ENCODE measurements at regions not wholly inside any gene's neighbourhood (a gene's known extent, or its start where the extent isn't known, plus 50 kb on each side); places are given as distances from the start of the nearest gene placed in this dataset.

DNA sequence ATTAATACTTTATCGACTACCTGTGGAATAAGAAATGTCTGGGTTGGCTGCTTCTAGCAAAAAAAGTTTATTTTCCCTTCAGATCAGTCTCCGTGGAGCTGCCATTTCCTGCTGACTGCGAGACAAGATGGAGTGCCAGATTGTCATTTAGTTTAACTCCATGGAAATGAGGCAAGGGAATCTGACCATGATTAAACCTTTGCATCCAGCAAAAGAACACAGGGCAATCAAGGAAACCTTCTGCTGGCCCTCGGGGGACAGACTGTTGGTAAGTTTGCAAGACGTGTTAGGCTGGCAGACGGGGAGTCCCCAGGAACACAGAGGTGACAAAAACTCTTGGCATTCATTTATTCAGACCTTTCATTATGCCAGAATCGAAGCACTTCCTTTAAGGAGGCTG lies 52.2 kb upstream of the SPACA1 start:
- H3K4me3 Mint-ChIP-seq = no peak overlapping the region
- no peaks in the 10 kb centered on the region for H3K4me1 Mint-ChIP-seq (ENCODE audit: low read depth)
- no peaks in the 10 kb centered on the region for H3K9me3 Mint-ChIP-seq
- peaks cover 7% of the 10 kb centered on the region for H3K27me3 Mint-ChIP-seq
- no peaks in the 10 kb centered on the region for H3K36me3 Mint-ChIP-seq (ENCODE audit: low read depth)
- H3K27ac Mint-ChIP-seq = no peak overlapping the region

DNA sequence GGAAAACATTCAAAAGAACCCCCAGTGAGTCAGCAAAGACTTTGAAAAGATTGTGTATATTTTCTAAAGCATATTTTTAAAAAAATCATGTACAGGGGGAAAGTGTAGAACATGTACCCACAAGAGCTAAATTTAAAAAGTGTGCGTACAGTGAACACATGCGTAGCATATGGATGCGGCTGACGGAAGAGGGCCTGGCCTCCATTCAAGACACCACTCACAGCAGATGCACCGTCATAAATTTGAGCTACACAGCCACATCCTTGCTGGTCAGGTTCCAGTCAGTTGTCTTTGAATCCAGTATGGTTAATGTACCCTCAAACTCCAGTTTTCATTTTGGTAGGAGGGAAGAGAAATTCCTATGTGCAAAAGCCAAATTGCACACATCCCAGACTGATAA lies 54.3 kb upstream of the SPACA1 start:
- no peaks in the 10 kb centered on the region for H3K9me3 Mint-ChIP-seq
- no peaks in the 10 kb centered on the region for H3K4me1 Mint-ChIP-seq (ENCODE audit: low read depth)
- H3K4me3 Mint-ChIP-seq = no peak overlapping the region
- no peak overlapping the region for H3K27ac Mint-ChIP-seq
- no peaks in the 10 kb centered on the region for H3K36me3 Mint-ChIP-seq (ENCODE audit: low read depth)
- H3K27me3 Mint-ChIP-seq = no peaks in the 10 kb centered on the region

DNA sequence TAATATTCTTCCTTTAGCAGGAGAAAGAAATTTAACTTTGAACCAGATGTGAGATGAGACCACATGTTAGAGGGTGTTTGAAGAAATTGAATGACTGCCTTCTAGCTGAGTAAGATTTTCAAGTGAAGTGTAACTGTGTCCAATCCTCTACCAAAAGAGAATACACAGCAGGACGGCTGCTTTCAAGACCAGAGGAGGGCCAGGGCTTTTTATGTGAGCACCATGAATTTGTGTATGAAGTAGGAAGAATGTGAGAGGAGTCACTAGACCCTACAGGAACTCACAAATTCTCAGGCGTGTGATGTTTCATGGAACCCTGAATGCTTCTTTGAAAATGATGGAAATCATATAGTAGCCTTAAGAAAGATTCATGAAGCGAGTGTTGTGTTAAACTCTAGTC lies 56.8 kb upstream of the SPACA1 start:
- H3K27me3 Mint-ChIP-seq = no peaks in the 10 kb centered on the region
- H3K9me3 Mint-ChIP-seq = no peaks in the 10 kb centered on the region
- no peaks in the 10 kb centered on the region for H3K36me3 Mint-ChIP-seq (ENCODE audit: low read depth)
- no peaks in the 10 kb centered on the region for H3K4me1 Mint-ChIP-seq (ENCODE audit: low read depth)
- no peak overlapping the region for H3K4me3 Mint-ChIP-seq
- no peak overlapping the region for H3K27ac Mint-ChIP-seq

DNA sequence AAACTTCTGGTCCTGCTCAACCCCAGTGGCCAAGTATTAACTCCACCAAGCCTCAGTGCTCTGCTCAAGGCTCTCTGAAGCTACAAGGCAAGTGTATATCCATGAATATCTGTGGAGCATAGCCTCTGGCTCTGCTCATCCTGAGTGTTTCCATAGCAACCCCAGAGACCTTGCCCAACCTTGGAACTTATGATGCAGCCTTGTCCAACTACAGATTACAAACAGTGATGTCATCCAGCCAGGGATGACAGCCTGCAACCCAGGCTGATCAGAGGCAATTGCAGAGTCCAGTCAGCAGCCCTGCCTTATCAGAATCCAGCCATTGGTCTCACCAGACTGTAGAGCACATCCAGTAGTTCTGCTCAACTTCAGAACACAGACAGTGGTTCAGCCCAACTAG lies 65.5 kb upstream of the SPACA1 start:
- no peak overlapping the region for H3K4me3 Mint-ChIP-seq
- peaks cover 32% of the 10 kb centered on the region for H3K27me3 Mint-ChIP-seq
- H3K4me1 Mint-ChIP-seq (ENCODE audit: low read depth) = no peaks in the 10 kb centered on the region
- no peaks in the 10 kb centered on the region for H3K9me3 Mint-ChIP-seq
- no peak overlapping the region for H3K27ac Mint-ChIP-seq
- no peaks in the 10 kb centered on the region for H3K36me3 Mint-ChIP-seq (ENCODE audit: low read depth)

DNA sequence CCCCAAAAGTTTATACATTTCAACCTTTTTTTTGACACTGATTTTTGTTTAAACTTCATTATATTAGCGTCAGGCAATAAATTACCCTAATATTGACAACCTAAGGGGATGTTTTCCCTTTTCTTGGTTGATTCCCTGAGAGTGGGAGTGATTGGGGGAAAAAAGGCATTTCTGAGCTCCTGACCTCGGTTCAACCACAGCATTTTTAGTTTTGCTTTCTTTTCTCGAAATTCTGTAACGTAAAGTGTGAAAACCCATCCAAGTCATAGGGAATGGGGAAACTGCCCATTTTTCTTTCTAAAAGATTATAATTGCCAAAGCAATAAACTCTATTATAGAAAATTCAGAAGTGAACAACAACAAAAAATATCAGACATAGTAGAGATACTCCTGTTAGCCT lies 67.9 kb upstream of the SPACA1 start:
- no peak overlapping the region for H3K4me3 Mint-ChIP-seq
- peaks cover 43% of the 10 kb centered on the region for H3K27me3 Mint-ChIP-seq
- H3K27ac Mint-ChIP-seq = no peak overlapping the region
- H3K4me1 Mint-ChIP-seq (ENCODE audit: low read depth) = no peaks in the 10 kb centered on the region
- no peaks in the 10 kb centered on the region for H3K36me3 Mint-ChIP-seq (ENCODE audit: low read depth)
- H3K9me3 Mint-ChIP-seq = no peaks in the 10 kb centered on the region

DNA sequence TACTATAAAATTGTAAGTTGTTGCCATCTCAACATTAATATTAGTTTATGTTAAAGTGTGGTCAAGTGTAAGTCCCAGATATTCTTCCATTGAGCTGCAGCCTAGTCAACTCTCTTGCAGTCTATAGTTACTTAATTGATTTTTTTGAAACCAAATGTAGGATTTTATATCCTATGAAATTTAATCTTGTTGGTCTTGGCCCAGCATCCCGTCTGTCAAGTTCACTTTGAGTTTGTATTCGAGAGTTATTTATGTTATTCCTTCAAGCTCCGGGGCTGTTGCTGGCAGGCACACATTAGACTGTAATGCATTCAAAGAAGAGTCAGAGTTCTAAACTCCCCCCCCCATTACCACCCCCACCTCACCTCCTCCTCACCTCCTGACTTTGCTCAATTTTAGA lies 71.0 kb upstream of the SPACA1 start:
- H3K4me3 Mint-ChIP-seq = no peak overlapping the region
- peaks cover 41% of the 10 kb centered on the region for H3K27me3 Mint-ChIP-seq
- H3K27ac Mint-ChIP-seq = no peak overlapping the region
- no peaks in the 10 kb centered on the region for H3K9me3 Mint-ChIP-seq
- no peaks in the 10 kb centered on the region for H3K36me3 Mint-ChIP-seq (ENCODE audit: low read depth)
- H3K4me1 Mint-ChIP-seq (ENCODE audit: low read depth) = no peaks in the 10 kb centered on the region

DNA sequence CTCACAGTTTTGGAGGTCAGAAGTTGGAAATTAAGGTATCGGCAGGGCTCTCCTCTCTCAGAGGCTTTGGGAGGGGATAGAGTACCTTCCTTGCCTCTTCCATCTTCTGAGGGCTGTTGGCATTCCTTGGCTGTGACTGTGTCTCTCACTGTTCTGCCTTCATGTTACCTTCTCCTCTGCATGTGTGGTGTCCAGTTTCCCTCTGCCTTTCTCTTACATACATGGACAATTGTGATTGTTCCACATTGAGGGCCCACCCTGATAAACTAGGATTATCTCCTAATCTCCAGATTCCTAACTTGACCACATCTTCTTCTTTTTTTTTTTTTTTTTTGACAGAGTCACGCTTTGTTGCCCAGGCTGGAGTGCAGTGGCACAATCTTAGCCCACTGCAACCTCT lies 72.1 kb upstream of the SPACA1 start:
- Mint-ChIP-seq H3K4me3 (no peak overlapping the region), H3K9me3 (no peaks in the 10 kb centered on the region), H3K4me1 (ENCODE audit: low read depth) (no peaks in the 10 kb centered on the region), H3K36me3 (ENCODE audit: low read depth) (no peaks in the 10 kb centered on the region), H3K27me3 (peaks cover 38% of the 10 kb centered on the region), H3K27ac (no peak overlapping the region)

DNA sequence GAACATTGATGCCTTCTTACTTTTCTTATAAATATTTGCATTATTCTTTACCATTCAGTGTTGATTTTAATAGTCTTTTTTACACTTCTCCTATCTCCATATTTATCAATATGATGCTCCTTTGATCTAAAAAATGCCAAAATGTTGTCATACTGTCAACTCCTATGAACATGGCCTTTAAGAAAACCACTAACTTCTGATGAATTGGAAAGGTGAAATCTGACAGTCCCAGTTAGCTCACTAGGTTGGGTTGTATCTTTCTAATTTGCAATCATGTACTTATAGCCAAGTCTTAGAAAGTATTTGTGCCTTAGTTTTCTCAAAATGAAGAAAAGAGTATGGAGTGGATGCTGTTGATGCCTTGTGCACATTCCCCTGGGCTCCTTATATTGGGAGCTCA lies 75.4 kb upstream of the SPACA1 start:
- no peaks in the 10 kb centered on the region for H3K36me3 Mint-ChIP-seq (ENCODE audit: low read depth)

DNA sequence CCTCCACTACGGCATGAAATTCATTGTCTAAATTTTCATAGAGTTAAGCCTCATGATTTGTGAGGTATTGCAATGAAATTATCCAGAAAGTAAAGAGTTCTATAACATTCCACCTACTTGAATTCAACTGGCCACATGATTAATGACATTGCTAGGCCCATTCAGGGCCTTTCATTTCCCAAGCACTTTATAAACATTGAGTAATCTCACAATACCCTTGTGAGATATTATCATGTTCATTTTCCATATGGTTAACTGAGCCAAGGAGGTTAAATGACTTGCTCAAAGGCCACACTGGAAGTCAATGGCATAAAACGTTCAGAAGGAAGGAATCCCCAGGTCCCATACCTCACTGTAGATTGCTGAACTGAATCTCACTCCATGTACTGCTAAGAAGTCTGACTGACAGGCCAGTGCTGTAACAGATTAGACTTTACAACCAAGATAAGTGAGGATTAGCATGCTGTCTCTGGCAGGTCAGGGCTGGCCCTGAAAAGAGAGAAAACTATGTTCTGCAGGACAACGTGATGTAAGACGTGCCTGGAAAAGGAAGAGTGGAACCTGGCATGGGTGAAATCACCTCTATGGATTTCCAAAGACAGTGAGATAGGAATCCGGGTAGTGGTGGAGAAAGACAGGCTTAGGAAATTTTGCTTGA lies 75.9 kb upstream of the SPACA1 start:
- H3K4me3 Mint-ChIP-seq = no peak overlapping the region
- no peaks in the 10 kb centered on the region for H3K9me3 Mint-ChIP-seq
- no peaks in the 10 kb centered on the region for H3K36me3 Mint-ChIP-seq (ENCODE audit: low read depth)
- H3K4me1 Mint-ChIP-seq (ENCODE audit: low read depth) = no peaks in the 10 kb centered on the region
- H3K27ac Mint-ChIP-seq = no peak overlapping the region
- peaks cover 12% of the 10 kb centered on the region for H3K27me3 Mint-ChIP-seq

More for the DNA sequence above, 75.4 kb upstream of the SPACA1 start:
- Mint-ChIP-seq H3K27ac (no peak overlapping the region), H3K4me1 (ENCODE audit: low read depth) (no peaks in the 10 kb centered on the region), H3K9me3 (no peaks in the 10 kb centered on the region), H3K4me3 (no peak overlapping the region), H3K27me3 (peaks cover 13% of the 10 kb centered on the region)

DNA sequence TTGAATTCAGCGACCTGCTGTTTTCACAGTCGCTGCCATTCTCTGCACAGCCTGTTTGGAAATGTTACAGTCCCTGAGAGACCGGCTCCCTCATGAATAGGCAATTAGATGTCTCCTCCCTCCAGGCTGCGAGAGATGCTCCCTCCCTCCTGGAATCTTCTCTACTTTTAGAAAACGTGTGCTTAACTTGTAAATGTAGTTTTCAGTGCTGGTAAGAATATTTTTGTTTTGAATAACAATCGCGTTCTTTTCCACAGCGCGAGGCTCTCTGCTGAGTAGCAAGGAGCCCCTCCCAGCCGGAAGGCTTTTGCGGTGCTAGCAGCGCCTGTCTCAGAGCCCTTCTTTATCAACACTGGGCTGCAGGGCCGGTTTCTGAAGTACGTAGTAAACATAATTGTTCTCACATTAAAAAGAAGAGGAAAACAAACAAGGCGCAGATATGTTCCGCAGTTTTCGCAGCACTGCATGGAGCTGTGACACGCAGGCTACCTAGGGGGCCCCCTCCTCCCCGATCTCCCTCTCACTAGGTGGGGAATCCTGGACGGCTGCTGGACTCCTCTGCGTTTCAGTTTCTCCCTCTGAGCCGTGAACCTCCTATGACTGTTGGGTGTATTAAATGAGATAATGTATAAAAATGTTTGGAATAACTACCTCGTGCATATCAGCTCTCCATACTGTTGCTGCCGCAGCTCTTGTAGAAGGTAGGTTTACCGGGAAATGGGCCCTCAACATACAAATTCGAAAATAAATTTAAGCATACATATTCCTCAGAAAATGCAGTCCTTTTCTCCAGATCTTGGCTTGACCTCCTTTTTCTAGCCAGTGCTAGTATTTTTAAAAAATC lies 79.0 kb upstream of the SPACA1 start:
- Mint-ChIP-seq H3K4me3 (no peak overlapping the region), H3K27ac (no peak overlapping the region), H3K27me3 (peaks cover 6% of the 10 kb centered on the region), H3K36me3 (ENCODE audit: low read depth) (no peaks in the 10 kb centered on the region), H3K9me3 (peaks cover 4% of the 10 kb centered on the region), H3K4me1 (ENCODE audit: low read depth) (no peaks in the 10 kb centered on the region)

DNA sequence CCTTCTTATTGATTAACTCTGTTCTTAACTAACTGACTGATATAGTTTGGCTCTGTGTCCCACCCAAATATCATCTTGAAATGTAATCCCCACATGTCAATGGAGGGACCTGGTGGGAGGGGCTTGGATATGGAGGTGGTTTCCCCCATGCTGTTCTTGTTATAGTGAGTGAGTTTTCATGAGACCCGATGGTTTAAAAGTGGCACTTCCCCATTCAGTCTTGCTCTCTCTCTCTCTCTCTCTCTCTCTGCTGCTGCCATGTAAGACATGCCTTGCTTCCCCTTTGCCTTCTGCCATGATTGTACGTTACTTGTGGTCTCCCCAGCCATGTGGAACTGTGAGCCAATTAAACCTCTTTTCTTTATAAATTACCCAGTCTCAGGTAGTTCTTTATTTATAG lies 81.8 kb upstream of the SPACA1 start:
- Mint-ChIP-seq H3K9me3 (peaks cover 4% of the 10 kb centered on the region), H3K36me3 (ENCODE audit: low read depth) (no peaks in the 10 kb centered on the region), H3K4me1 (ENCODE audit: low read depth) (no peaks in the 10 kb centered on the region), H3K4me3 (no peak overlapping the region), H3K27me3 (peaks cover 13% of the 10 kb centered on the region), H3K27ac (no peak overlapping the region)

DNA sequence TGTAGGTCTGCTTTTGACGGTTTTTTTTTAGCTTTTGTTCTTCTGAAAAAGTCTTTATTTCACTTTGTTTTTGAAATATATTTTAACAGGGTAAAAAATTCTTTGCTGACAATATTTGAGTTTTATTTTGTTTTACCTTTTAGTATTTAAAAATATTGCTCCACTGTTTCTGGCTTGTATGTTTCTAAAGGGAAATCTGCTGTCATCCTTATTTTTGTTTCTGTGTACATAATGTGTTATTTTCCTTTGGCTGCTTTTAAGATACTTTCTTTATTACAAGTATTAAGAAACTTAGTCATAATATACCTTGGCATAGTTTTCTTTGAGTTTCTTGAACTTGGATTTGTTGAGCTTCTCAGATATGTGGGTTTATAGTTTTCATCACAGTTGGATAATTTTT lies 88.6 kb upstream of the SPACA1 start:
- no peak overlapping the region for H3K4me3 Mint-ChIP-seq
- no peaks in the 10 kb centered on the region for H3K9me3 Mint-ChIP-seq
- no peak overlapping the region for H3K27ac Mint-ChIP-seq
- H3K4me1 Mint-ChIP-seq (ENCODE audit: low read depth) = no peaks in the 10 kb centered on the region
- H3K27me3 Mint-ChIP-seq = peaks cover 24% of the 10 kb centered on the region
- no peaks in the 10 kb centered on the region for H3K36me3 Mint-ChIP-seq (ENCODE audit: low read depth)

DNA sequence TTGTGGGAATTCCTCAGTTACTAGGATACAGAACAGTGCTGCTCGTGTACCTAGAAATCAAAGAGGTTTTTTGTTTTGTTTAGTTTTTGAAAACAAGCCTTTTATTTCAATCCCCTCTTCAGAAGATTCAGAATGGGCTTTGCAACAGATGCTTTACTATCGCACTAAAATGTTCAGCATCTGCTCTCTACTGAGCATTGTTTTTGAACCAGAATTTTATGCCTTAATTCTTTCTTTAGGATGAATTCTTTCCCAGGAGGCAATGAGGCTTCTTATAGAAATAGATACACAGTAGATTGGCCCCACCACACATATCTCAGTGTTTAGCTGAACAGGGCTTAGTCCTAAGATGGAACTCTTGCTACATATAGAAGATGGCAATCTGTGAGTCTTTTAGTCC lies 95.9 kb upstream of the SPACA1 start:
- H3K27ac Mint-ChIP-seq = no peak overlapping the region
- no peaks in the 10 kb centered on the region for H3K4me1 Mint-ChIP-seq (ENCODE audit: low read depth)
- peaks cover 6% of the 10 kb centered on the region for H3K27me3 Mint-ChIP-seq
- H3K9me3 Mint-ChIP-seq = no peaks in the 10 kb centered on the region
- H3K4me3 Mint-ChIP-seq = no peak overlapping the region
- H3K36me3 Mint-ChIP-seq (ENCODE audit: low read depth) = no peaks in the 10 kb centered on the region

DNA sequence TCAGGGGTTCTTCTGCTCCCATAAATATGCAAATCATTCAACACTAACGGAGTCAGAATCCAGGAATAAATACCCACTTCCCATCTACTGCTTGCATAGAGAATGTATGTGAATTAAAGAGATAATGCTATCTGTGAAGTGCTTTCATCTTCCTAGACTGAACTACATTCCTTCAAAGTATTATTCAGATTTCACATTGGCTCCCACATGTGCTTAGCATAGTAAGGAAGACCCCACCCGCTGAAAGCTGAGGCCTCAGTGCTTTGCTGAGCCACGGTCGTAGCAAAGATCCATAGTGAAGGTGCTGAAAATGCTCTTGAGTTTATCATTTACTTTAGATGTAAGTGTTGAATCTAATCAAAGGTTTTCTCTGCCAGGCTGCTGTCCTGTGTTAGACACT lies 97.0 kb upstream of the SPACA1 start:
- Mint-ChIP-seq H3K36me3 (ENCODE audit: low read depth) (no peaks in the 10 kb centered on the region), H3K4me3 (no peak overlapping the region), H3K27ac (no peak overlapping the region), H3K4me1 (ENCODE audit: low read depth) (no peaks in the 10 kb centered on the region), H3K9me3 (no peaks in the 10 kb centered on the region), H3K27me3 (peaks cover 4% of the 10 kb centered on the region)

DNA sequence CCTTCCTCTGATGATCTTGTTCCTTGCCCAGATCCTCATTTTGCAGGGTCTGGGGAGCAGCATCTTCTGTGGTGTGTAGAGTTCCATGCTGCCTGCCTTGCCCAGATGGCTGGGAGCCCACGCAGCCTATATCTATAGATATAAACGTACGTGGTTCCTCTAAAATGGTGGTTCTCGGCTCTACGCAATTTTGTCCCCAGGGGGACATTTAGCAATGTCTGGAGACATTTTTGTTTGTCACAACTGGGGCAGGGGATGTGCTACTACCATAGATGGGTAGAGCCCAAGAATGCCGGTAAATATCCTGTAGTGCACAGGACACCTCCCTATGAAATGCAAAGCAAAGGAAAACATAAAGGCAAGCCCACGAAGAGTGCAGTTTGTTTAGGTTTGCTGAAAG lies 98.4 kb upstream of the SPACA1 start:
- Mint-ChIP-seq H3K4me3 (no peak overlapping the region), H3K9me3 (no peaks in the 10 kb centered on the region), H3K27ac (no peak overlapping the region), H3K36me3 (ENCODE audit: low read depth) (no peaks in the 10 kb centered on the region), H3K27me3 (peaks cover 8% of the 10 kb centered on the region), H3K4me1 (ENCODE audit: low read depth) (no peaks in the 10 kb centered on the region)

DNA sequence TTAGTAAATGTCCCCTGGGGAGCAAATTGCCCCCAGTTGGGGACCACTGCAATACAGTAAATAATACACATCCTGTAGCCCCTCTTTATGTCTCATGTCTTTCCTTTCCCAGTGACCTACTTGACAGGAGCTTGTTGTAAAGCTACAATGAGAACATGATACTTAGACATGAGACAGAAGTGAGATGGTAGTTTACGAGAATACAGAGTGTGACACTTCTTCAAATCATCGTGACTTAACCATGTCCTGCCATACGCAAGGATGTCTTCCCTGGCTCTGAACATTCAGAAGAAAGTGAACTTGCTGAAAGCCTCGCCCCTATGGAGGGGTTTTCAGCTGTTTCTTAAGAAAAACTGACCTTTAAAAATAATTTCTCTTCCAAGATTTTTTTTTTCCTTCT lies 101.0 kb upstream of the SPACA1 start:
- H3K4me3 Mint-ChIP-seq = no peak overlapping the region
- no peaks in the 10 kb centered on the region for H3K9me3 Mint-ChIP-seq
- no peaks in the 10 kb centered on the region for H3K36me3 Mint-ChIP-seq (ENCODE audit: low read depth)
- peaks cover 18% of the 10 kb centered on the region for H3K27me3 Mint-ChIP-seq
- H3K4me1 Mint-ChIP-seq (ENCODE audit: low read depth) = no peaks in the 10 kb centered on the region
- no peak overlapping the region for H3K27ac Mint-ChIP-seq
